ENCODE measurements at regions not wholly inside any gene's neighbourhood (a gene's known extent, or its start where the extent isn't known, plus 50 kb on each side); places are given as distances from the start of the nearest gene placed in this dataset.

DNA sequence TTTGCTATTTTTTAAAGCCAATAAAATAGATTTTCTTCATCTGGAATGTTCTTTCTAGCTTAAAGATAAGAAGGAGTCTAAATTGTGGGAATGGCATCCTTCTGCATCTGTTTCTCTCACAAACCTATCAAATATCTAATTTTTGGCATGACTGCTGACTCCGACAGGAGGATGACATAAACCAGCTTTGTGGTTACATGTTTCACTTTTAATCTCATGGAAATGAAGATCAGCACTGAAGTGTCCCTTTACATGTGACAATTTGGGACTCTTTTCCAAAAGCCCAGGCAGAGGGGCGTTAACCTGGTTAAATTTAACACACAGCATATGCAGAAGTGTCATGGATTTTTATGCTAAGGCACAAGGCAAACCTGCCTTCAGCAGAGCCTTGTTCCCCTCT, 694.7 kb downstream of the ARHGAP15 start:
- H3K9me3 ChIP-seq (ENCODE audit: severe bottlenecking), result no peaks in the 10 kb centered on the region
- H3K36me3 ChIP-seq, result no peaks in the 10 kb centered on the region
- DNase-seq, result no peak
- no peak overlapping the region for H3K27ac ChIP-seq
- no peaks in the 10 kb centered on the region for H3K27me3 ChIP-seq (ENCODE audit: insufficient read depth, low read depth, severe bottlenecking)
- H3K4me3 ChIP-seq (ENCODE audit: low read depth, low read length), result no peak overlapping the region
- TF ChIP-seq, protein P1, sequence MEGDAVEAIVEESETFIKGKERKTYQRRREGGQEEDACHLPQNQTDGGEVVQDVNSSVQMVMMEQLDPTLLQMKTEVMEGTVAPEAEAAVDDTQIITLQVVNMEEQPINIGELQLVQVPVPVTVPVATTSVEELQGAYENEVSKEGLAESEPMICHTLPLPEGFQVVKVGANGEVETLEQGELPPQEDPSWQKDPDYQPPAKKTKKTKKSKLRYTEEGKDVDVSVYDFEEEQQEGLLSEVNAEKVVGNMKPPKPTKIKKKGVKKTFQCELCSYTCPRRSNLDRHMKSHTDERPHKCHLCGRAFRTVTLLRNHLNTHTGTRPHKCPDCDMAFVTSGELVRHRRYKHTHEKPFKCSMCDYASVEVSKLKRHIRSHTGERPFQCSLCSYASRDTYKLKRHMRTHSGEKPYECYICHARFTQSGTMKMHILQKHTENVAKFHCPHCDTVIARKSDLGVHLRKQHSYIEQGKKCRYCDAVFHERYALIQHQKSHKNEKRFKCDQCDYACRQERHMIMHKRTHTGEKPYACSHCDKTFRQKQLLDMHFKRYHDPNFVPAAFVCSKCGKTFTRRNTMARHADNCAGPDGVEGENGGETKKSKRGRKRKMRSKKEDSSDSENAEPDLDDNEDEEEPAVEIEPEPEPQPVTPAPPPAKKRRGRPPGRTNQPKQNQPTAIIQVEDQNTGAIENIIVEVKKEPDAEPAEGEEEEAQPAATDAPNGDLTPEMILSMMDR (IDR thresholded peaks at IDR 0.05; ENCODE audit: low read depth, low read length), result no peak

DNA sequence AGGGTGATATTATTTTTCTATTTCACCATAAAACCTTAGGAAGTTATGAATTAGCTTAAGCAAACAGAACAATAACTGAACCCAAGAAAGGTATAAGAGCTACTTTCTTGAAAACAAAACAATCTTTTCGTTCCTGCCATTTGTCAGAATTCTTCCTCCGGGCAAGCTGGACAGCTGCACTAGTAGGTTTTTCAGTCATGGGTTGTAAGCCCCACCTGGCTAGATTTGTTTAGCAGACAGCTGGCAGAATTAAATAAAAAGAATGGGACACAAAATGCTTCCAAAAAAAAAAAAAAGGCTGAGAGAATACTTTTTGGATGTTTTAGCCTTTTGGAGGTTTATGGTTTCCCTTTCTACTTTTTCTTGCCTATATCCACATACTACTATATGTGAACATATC, 694.1 kb downstream of the ARHGAP15 start:
- Histone ChIP-seq H3K9me3 (ENCODE audit: severe bottlenecking) (no peaks in the 10 kb centered on the region), H3K27me3 (ENCODE audit: insufficient read depth, low read depth, severe bottlenecking) (no peaks in the 10 kb centered on the region), H3K4me3 (ENCODE audit: low read depth, low read length) (no peak overlapping the region), H3K27ac (no peak overlapping the region), H3K36me3 (no peaks in the 10 kb centered on the region)
- DNase-seq, result no peak
- TF ChIP-seq, protein P1 (IDR thresholded peaks at IDR 0.05; ENCODE audit: low read depth, low read length), result no peak

DNA sequence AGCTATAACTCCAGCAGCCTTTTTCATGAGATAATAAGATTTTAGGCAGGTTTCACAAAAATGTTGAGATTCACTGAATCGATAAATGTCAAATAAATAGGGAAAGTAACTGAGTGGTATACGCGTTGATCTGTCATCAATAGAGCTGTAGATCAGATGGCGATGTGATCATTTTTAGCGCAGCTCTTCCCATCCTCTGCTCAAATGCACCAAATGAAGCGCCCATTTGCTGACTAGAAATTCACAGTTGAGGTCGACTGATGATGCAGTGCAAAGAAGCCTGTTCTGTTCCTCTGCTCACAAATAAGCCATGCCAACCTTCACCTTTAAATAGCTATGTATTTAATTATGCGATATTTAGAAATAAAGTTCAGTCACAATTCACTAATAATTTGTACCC, 693.5 kb downstream of the ARHGAP15 start:
- TF ChIP-seq, protein P1 (IDR thresholded peaks at IDR 0.05; ENCODE audit: low read depth, low read length), result no peak
- H3K4me3 ChIP-seq (ENCODE audit: low read depth, low read length), result no peak overlapping the region
- H3K27ac ChIP-seq, result no peak overlapping the region
- no peaks in the 10 kb centered on the region for H3K27me3 ChIP-seq (ENCODE audit: insufficient read depth, low read depth, severe bottlenecking)
- no peaks in the 10 kb centered on the region for H3K9me3 ChIP-seq (ENCODE audit: severe bottlenecking)
- no peaks in the 10 kb centered on the region for H3K36me3 ChIP-seq
- no peak for DNase-seq

DNA sequence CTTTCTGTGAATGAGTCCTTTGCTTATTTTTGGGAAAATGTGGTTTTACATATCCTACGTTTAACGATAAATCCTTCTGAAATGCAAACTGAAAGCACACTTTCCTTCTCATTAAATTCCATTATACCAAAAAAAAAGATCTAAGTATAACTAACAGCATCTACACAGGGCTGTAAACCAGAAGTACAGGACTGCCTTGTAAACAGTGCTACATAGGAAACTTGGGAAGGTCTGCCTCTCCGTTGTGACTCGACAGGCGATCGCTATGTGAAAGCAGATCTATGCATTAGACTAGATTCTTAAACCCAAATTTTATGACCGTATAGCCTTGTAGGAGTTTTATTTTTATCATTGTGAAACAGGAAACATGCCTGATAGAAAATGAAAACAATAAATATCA, 690.5 kb downstream of the ARHGAP15 start:
- no peaks in the 10 kb centered on the region for H3K9me3 ChIP-seq (ENCODE audit: severe bottlenecking)
- TF ChIP-seq, protein P1 (IDR thresholded peaks at IDR 0.05; ENCODE audit: low read depth, low read length), result no peak
- no peak overlapping the region for H3K27ac ChIP-seq
- no peaks in the 10 kb centered on the region for H3K36me3 ChIP-seq
- no peak overlapping the region for H3K4me3 ChIP-seq (ENCODE audit: low read depth, low read length)
- no peaks in the 10 kb centered on the region for H3K27me3 ChIP-seq (ENCODE audit: insufficient read depth, low read depth, severe bottlenecking)
- no peak for DNase-seq

DNA sequence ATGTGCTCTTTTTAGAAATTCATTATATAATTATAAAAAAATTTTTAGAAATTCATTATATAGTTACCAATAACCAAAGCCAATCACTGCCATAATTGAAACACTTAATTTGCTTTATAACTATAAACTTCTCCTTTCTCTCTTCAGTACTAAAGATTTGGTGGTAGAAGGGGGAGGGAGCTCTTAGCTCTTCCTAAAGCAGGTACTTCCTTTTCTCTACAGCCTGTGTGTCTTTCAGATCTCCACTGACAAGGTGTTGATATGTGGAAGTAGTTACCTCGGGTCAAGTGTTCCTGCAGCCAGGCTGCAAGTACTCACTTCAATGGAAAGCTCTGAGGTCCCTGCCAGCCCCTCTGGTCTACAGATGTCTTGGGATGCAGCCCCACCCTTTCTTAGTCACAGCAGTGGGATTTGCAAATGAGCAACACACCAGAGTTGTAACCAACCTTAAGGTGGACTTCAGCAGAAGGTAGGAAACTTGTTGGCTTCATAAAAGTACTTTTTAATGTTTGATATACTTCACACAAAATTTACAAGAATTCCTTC, 690.0 kb downstream of the ARHGAP15 start:
- no peaks in the 10 kb centered on the region for H3K36me3 ChIP-seq

More for the DNA sequence above, 690.0 kb downstream of the ARHGAP15 start:
- no peak overlapping the region for H3K27ac ChIP-seq
- no peak for DNase-seq
- no peak overlapping the region for H3K4me3 ChIP-seq (ENCODE audit: low read depth, low read length)
- TF ChIP-seq, protein P1 (IDR thresholded peaks at IDR 0.05; ENCODE audit: low read depth, low read length), result no peak
- H3K9me3 ChIP-seq (ENCODE audit: severe bottlenecking), result no peaks in the 10 kb centered on the region
- no peaks in the 10 kb centered on the region for H3K27me3 ChIP-seq (ENCODE audit: insufficient read depth, low read depth, severe bottlenecking)

Data from WERI-Rb-1 (cell line).